KBM-7 (cell line): ENCODE measurements at regions not wholly inside any gene's neighbourhood (a gene's known extent, or its start where the extent isn't known, plus 50 kb on each side); places are given as distances from the start of the nearest gene placed in this dataset.
A peak's percentile ranks its signal among the peaks of the same experiment; 100 is the strongest.

Experiments
- DNase-seq: peaks from one replicate; pipeline ENCODE4 v3.0.0-alpha.2; 2015
- in situ Hi-C: fragments of 300-500 bp; cut with MboI; formaldehyde crosslinking; loops from 2 replicates; pipeline ENCODE4 v1.14.3; 2020; ENCODE audit warnings: low sequenced_read_pairs, low pct_unique_long_range_greater_than_20kb, mixed read lengths

- in situ Hi-C loops, result no loop called here
- DNase-seq, result no peak
These were observed 797.5 kb upstream of the ID2 start for GRCh38 chr2:7884338-7884737.

- no peak for DNase-seq
- in situ Hi-C loops, result no loop called here
These were observed 795.2 kb upstream of the ID2 start for GRCh38 chr2:7886666-7887065.

GRCh38 chr2:7887441-7887840 lies 794.4 kb upstream of the ID2 start:
- in situ Hi-C loops, result no loop called here
- DNase-seq, result no peak

- in situ Hi-C loops, result no loop called here
- DNase-seq, result no peak
These were observed 793.0 kb upstream of the ID2 start for GRCh38 chr2:7888876-7889275.

GRCh38 chr2:7891312-7891711 lies 790.5 kb upstream of the ID2 start:
- no peak for DNase-seq
- in situ Hi-C loops, result no loop called here

- no peak for DNase-seq
- in situ Hi-C loops, result no loop called here
These were observed 786.6 kb upstream of the ID2 start for GRCh38 chr2:7895289-7895688.

GRCh38 chr2:7896940-7897487 lies 784.8 kb upstream of the ID2 start:
- DNase-seq, result peak; percentile 53
- in situ Hi-C loops, result no loop called here

GRCh38 chr2:7899241-7899640 lies 782.6 kb upstream of the ID2 start:
- in situ Hi-C loops, result no loop called here
- DNase-seq, result peak; percentile 80

- DNase-seq, result peak; percentile 74
These were observed 781.9 kb upstream of the ID2 start for GRCh38 chr2:7899923-7900322.

GRCh38 chr2:7900593-7900992 lies 781.3 kb upstream of the ID2 start:
- in situ Hi-C loops, result no loop called here
- peak; percentile 69 for DNase-seq

More at GRCh38 chr2:7899923-7900322, 781.9 kb upstream of the ID2 start:
- in situ Hi-C loops, result no loop called here

- DNase-seq, result no peak
- in situ Hi-C loops, result no loop called here
These were observed 779.5 kb upstream of the ID2 start for GRCh38 chr2:7902251-7902765.

- in situ Hi-C loops, result no loop called here
- no peak for DNase-seq
These were observed 777.5 kb upstream of the ID2 start for GRCh38 chr2:7904319-7904718.

- in situ Hi-C loops, result no loop called here
- DNase-seq, result no peak
These were observed 776.1 kb upstream of the ID2 start for GRCh38 chr2:7905756-7906155.

- in situ Hi-C loops, result no loop called here
- DNase-seq, result no peak
These were observed 775.4 kb upstream of the ID2 start for GRCh38 chr2:7906431-7906830.

GRCh38 chr2:7907041-7907440 lies 774.8 kb upstream of the ID2 start:
- DNase-seq, result no peak
- in situ Hi-C loops, result no loop called here

GRCh38 chr2:7910752-7911151 lies 771.1 kb upstream of the ID2 start:
- in situ Hi-C loops, result no loop called here
- DNase-seq, result no peak

- in situ Hi-C loops, result no loop called here
- DNase-seq, result no peak
These were observed 770.7 kb upstream of the ID2 start for GRCh38 chr2:7911196-7911595.

GRCh38 chr2:7913974-7914373 lies 767.9 kb upstream of the ID2 start:
- DNase-seq, result no peak
- in situ Hi-C loops, result no loop called here

- in situ Hi-C loops, result no loop called here
- no peak for DNase-seq
These were observed 766.4 kb upstream of the ID2 start for GRCh38 chr2:7915302-7916091.

- no peak for DNase-seq
- in situ Hi-C loops, result no loop called here
These were observed 765.2 kb upstream of the ID2 start for GRCh38 chr2:7916670-7917069.

- in situ Hi-C loops, result no loop called here
- no peak for DNase-seq
These were observed 762.3 kb upstream of the ID2 start for GRCh38 chr2:7919510-7919909.
